ENCODE measurements at regions not wholly inside any gene's neighbourhood (a gene's known extent, or its start where the extent isn't known, plus 50 kb on each side); places are given as distances from the start of the nearest gene placed in this dataset.

GRCh38 chr1:80248886-80249285 is 1242.4 kb upstream of the ADGRL4 start:
- no peak for DNase-seq (ENCODE audit: extremely low spot score, unreplicated experiment)
- H3K4me1 Mint-ChIP-seq (ENCODE audit: unreplicated experiment), result peaks cover 19% of the 10 kb centered on the region
- TF ChIP-seq, protein P1, sequence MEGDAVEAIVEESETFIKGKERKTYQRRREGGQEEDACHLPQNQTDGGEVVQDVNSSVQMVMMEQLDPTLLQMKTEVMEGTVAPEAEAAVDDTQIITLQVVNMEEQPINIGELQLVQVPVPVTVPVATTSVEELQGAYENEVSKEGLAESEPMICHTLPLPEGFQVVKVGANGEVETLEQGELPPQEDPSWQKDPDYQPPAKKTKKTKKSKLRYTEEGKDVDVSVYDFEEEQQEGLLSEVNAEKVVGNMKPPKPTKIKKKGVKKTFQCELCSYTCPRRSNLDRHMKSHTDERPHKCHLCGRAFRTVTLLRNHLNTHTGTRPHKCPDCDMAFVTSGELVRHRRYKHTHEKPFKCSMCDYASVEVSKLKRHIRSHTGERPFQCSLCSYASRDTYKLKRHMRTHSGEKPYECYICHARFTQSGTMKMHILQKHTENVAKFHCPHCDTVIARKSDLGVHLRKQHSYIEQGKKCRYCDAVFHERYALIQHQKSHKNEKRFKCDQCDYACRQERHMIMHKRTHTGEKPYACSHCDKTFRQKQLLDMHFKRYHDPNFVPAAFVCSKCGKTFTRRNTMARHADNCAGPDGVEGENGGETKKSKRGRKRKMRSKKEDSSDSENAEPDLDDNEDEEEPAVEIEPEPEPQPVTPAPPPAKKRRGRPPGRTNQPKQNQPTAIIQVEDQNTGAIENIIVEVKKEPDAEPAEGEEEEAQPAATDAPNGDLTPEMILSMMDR (IDR thresholded peaks at IDR 0.05), result no peak

GRCh38 chr1:80245813-80246212 is 1239.3 kb upstream of the ADGRL4 start:
- Mint-ChIP-seq H3K27me3 (ENCODE audit: unreplicated experiment) (no peaks in the 10 kb centered on the region), H3K4me1 (ENCODE audit: unreplicated experiment) (peaks cover 3% of the 10 kb centered on the region), H3K9me3 (ENCODE audit: unreplicated experiment) (peaks cover 7% of the 10 kb centered on the region), H3K27ac (ENCODE audit: unreplicated experiment) (no peak overlapping the region), H3K4me3 (ENCODE audit: unreplicated experiment) (no peak overlapping the region), H3K36me3 (ENCODE audit: unreplicated experiment) (no peaks in the 10 kb centered on the region)
- DNase-seq (ENCODE audit: extremely low spot score, unreplicated experiment), result no peak
- TF ChIP-seq, protein P1 (IDR thresholded peaks at IDR 0.05), result no peak

More at GRCh38 chr1:80248886-80249285, 1242.4 kb upstream of the ADGRL4 start:
- H3K36me3 Mint-ChIP-seq (ENCODE audit: unreplicated experiment), result no peaks in the 10 kb centered on the region
- peaks cover 7% of the 10 kb centered on the region for H3K9me3 Mint-ChIP-seq (ENCODE audit: unreplicated experiment)
- no peak overlapping the region for H3K4me3 Mint-ChIP-seq (ENCODE audit: unreplicated experiment)
- H3K27ac Mint-ChIP-seq (ENCODE audit: unreplicated experiment), result no peak overlapping the region
- H3K27me3 Mint-ChIP-seq (ENCODE audit: unreplicated experiment), result no peaks in the 10 kb centered on the region

- Mint-ChIP-seq H3K27me3 (ENCODE audit: unreplicated experiment) (no peaks in the 10 kb centered on the region), H3K4me3 (ENCODE audit: unreplicated experiment) (no peak overlapping the region), H3K4me1 (ENCODE audit: unreplicated experiment) (peaks cover 1% of the 10 kb centered on the region), H3K36me3 (ENCODE audit: unreplicated experiment) (no peaks in the 10 kb centered on the region), H3K9me3 (ENCODE audit: unreplicated experiment) (peaks cover 4% of the 10 kb centered on the region), H3K27ac (ENCODE audit: unreplicated experiment) (no peak overlapping the region)
- no peak for DNase-seq (ENCODE audit: extremely low spot score, unreplicated experiment)
- TF ChIP-seq, protein P1 (IDR thresholded peaks at IDR 0.05), result no peak
Measured at GRCh38 chr1:80244372-80244771, 1237.8 kb upstream of the ADGRL4 start.

DNA sequence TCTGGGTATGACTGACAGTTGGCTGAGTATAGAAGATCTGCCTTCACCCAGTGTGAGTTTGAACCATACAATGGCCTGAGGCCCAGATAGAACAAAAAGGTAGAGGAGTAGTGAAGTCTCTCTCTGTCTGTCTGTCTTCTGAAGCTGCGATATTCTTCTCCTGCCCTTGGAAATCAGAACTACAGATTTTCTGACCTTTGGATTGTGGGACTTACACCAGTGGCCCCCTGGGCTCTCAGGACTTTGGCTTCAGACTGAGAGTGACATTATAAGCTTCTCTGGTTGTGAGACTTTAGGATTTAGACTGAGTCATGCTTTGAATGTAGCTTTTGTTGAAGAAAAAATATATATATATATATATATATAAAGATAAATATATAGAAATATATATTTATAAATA is 1235.0 kb upstream of the ADGRL4 start:
- H3K27ac Mint-ChIP-seq (ENCODE audit: unreplicated experiment), result no peak overlapping the region
- H3K9me3 Mint-ChIP-seq (ENCODE audit: unreplicated experiment), result no peaks in the 10 kb centered on the region
- H3K27me3 Mint-ChIP-seq (ENCODE audit: unreplicated experiment), result no peaks in the 10 kb centered on the region
- no peak for DNase-seq (ENCODE audit: extremely low spot score, unreplicated experiment)
- no peaks in the 10 kb centered on the region for H3K36me3 Mint-ChIP-seq (ENCODE audit: unreplicated experiment)
- no peaks in the 10 kb centered on the region for H3K4me1 Mint-ChIP-seq (ENCODE audit: unreplicated experiment)
- TF ChIP-seq, protein P1 (IDR thresholded peaks at IDR 0.05), result no peak
- H3K4me3 Mint-ChIP-seq (ENCODE audit: unreplicated experiment), result no peak overlapping the region

DNA sequence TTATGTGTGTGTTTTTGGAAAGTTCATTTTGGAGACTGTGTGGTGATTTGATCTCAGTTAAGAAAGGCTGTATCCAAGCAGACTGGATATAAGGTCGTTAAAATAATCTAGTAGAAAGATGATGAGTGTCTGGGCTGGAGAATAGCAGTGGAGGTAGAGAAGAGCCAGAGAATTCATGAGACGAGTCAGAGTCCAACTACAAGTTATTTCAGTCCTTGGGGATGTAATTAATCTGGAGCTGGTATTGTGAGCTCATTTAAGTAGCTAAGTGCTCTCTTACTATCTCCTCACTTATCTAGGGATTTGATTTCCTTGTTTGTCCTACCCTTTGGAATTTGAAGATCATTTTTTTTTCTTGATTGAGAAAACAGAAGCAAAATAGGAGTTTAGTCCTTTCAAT is 1219.0 kb upstream of the ADGRL4 start:
- Mint-ChIP-seq H3K4me1 (ENCODE audit: unreplicated experiment) (peaks cover 3% of the 10 kb centered on the region), H3K27me3 (ENCODE audit: unreplicated experiment) (no peaks in the 10 kb centered on the region), H3K36me3 (ENCODE audit: unreplicated experiment) (no peaks in the 10 kb centered on the region), H3K9me3 (ENCODE audit: unreplicated experiment) (no peaks in the 10 kb centered on the region), H3K4me3 (ENCODE audit: unreplicated experiment) (no peak overlapping the region), H3K27ac (ENCODE audit: unreplicated experiment) (no peak overlapping the region)
- TF ChIP-seq, protein P1 (IDR thresholded peaks at IDR 0.05), result no peak
- DNase-seq (ENCODE audit: extremely low spot score, unreplicated experiment), result no peak
